Loucy (cell line): ENCODE measurements at regions not wholly inside any gene's neighbourhood (a gene's known extent, or its start where the extent isn't known, plus 50 kb on each side); places are given as distances from the start of the nearest gene placed in this dataset.

Experiments
- H2AFZ ChIP-seq: fragments of 200-600 bp; sonication (generic); 2 replicates; pipeline ENCODE4 v1.6.0; 2016; ENCODE audit warnings: antibody characterized with exemption, mild to moderate bottlenecking, low read length, moderate library complexity
- H3F3A ChIP-seq: fragments of 200-600 bp; 2 replicates; pipeline ENCODE4 v1.6.0; 2016; ENCODE audit warnings: antibody characterized with exemption, low read depth, mild to moderate bottlenecking
- H3K27me3 ChIP-seq: fragments of 200-600 bp; sonication (generic); 2 replicates; pipeline ENCODE4 v1.6.1; 2014; ENCODE audit warnings: low read length, mild to moderate bottlenecking; ENCODE audit not compliant: insufficient read depth, poor library complexity, severe bottlenecking
- H3K36me3 ChIP-seq: fragments of 200-600 bp; sonication (generic); 2 replicates; pipeline ENCODE4 v1.6.1; 2016; ENCODE audit warnings: low read length; ENCODE audit not compliant: insufficient read depth
- H3K4me1 ChIP-seq: fragments of 200-600 bp; sonication (generic); 2 replicates; pipeline ENCODE4 v1.5.1; 2014; ENCODE audit warnings: low read length, mild to moderate bottlenecking; ENCODE audit not compliant: insufficient read depth, poor library complexity, severe bottlenecking
- H3K4me2 ChIP-seq: fragments of 200-600 bp; sonication (generic); 2 replicates; pipeline ENCODE4 v1.6.0; 2014; ENCODE audit warnings: antibody characterized with exemption, low read length, low read depth, mild to moderate bottlenecking; ENCODE audit not compliant: poor library complexity, severe bottlenecking
- H3K4me3 ChIP-seq: fragments of 200-600 bp; sonication (generic); 2 replicates; pipeline ENCODE4 v1.5.1; 2014; ENCODE audit warnings: low read length, mild to moderate bottlenecking, mixed read lengths; ENCODE audit not compliant: poor library complexity, severe bottlenecking
- H3K79me2 ChIP-seq: fragments of 200-600 bp; sonication (generic); 2 replicates; pipeline ENCODE4 v1.6.1; 2014; ENCODE audit warnings: low read length; ENCODE audit not compliant: insufficient read depth
- H3K9ac ChIP-seq: fragments of 200-600 bp; sonication (generic); 2 replicates; pipeline ENCODE4 v1.6.0; 2014; ENCODE audit warnings: mild to moderate bottlenecking, low read depth, low read length, moderate library complexity; ENCODE audit not compliant: poor library complexity, severe bottlenecking
- H3K9me2 ChIP-seq: fragments of 200-600 bp; sonication (generic); replicated peaks from 2 replicates; pipeline ENCODE4 v1.6.1; 2016; ENCODE audit warnings: low read depth, low read length, mixed read lengths
- H3K9me3 ChIP-seq: fragments of 200-600 bp; sonication (generic); 2 replicates; pipeline ENCODE4 v1.6.1; 2014; ENCODE audit warnings: mild to moderate bottlenecking, antibody characterized with exemption, low read length, low read depth; ENCODE audit not compliant: insufficient read depth
- H4K20me1 ChIP-seq: fragments of 200-600 bp; sonication (generic); 2 replicates; pipeline ENCODE4 v1.6.0; 2014; ENCODE audit warnings: antibody characterized with exemption, low read length, mild to moderate bottlenecking; ENCODE audit not compliant: insufficient read depth, poor library complexity, severe bottlenecking
- EZH2phosphoT487 ChIP-seq: fragments of 200-600 bp; IDR thresholded peaks from 2 replicates; pipeline ENCODE4 v1.6.1; 2018; ENCODE audit warnings: antibody characterized with exemption, mild to moderate bottlenecking, moderate library complexity, borderline replicate concordance
- TF ChIP-seq, protein P1 (sequence below): fragments of 200-600 bp; sonication (generic); conservative IDR thresholded peaks from 2 replicates; pipeline ENCODE4 v1.5.1; 2014; ENCODE audit warnings: mild to moderate bottlenecking, antibody characterized with exemption, low read length

DNA sequence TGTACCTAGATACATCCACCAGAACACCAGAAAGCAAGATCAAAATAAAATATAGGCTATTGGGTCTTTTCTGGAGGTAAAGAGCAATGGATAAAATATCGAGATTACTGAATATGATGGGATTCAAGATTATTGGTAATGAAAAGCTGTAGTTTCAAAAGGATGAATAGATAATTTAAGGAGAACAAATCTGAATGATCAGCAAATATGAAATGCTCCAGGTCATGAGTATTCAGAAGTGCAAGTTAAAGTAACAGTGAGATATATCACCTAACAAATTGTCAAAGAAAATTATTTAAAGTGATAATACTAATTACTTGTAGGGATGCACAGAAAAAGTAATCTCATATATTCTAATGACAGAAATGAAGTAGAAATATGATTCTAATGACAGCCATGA lies 409.6 kb upstream of the MDFIC2 start:
- Histone ChIP-seq H3F3A (no peaks in the 10 kb centered on the region), H3K9me2 (no peaks in the 10 kb centered on the region), H3K79me2 (no peaks in the 10 kb centered on the region), H3K4me3 (no peak overlapping the region), H2AFZ (no peak overlapping the region), H3K4me1 (no peaks in the 10 kb centered on the region), H3K36me3 (no peaks in the 10 kb centered on the region), H3K4me2 (no peak overlapping the region), H3K27me3 (no peaks in the 10 kb centered on the region), H4K20me1 (no peaks in the 10 kb centered on the region), H3K9ac (no peak overlapping the region), H3K9me3 (no peaks in the 10 kb centered on the region)
- TF ChIP-seq EZH2phosphoT487: no peak
- TF ChIP-seq, protein P1, sequence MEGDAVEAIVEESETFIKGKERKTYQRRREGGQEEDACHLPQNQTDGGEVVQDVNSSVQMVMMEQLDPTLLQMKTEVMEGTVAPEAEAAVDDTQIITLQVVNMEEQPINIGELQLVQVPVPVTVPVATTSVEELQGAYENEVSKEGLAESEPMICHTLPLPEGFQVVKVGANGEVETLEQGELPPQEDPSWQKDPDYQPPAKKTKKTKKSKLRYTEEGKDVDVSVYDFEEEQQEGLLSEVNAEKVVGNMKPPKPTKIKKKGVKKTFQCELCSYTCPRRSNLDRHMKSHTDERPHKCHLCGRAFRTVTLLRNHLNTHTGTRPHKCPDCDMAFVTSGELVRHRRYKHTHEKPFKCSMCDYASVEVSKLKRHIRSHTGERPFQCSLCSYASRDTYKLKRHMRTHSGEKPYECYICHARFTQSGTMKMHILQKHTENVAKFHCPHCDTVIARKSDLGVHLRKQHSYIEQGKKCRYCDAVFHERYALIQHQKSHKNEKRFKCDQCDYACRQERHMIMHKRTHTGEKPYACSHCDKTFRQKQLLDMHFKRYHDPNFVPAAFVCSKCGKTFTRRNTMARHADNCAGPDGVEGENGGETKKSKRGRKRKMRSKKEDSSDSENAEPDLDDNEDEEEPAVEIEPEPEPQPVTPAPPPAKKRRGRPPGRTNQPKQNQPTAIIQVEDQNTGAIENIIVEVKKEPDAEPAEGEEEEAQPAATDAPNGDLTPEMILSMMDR: no peak

DNA sequence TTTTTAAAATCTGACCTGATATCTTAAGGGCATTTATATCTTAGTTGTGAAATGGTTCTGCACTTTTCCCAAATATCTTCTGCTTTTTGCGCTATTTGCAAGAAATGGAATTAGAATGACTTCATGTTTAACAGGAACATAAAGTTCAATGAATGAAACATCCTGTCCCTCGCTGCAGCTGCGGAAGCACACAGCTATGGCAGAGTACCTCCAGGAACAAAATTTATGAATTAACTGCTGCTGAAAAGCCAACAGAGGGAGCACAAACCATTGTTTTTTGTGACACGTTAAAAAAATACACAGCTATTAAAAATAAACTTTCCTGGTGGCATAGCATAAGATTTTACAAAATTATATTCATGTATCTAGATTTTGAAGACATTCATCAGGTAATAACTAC lies 404.4 kb upstream of the MDFIC2 start:
- no peaks in the 10 kb centered on the region for H3K9me2 ChIP-seq
- H3K9ac ChIP-seq: no peak overlapping the region
- H3K79me2 ChIP-seq: no peaks in the 10 kb centered on the region
- no peaks in the 10 kb centered on the region for H4K20me1 ChIP-seq
- TF ChIP-seq, protein P1: peak; percentile 63
- TF ChIP-seq EZH2phosphoT487: no peak
- H3K4me2 ChIP-seq: no peak overlapping the region
- H3K4me3 ChIP-seq: no peak overlapping the region
- H3F3A ChIP-seq: no peaks in the 10 kb centered on the region
- no peaks in the 10 kb centered on the region for H3K27me3 ChIP-seq
- no peaks in the 10 kb centered on the region for H3K36me3 ChIP-seq
- peaks cover 16% of the 10 kb centered on the region; the same call in 1 of the 2 replicates for H3K9me3 ChIP-seq
- no peak overlapping the region for H2AFZ ChIP-seq
- H3K4me1 ChIP-seq: no peaks in the 10 kb centered on the region

DNA sequence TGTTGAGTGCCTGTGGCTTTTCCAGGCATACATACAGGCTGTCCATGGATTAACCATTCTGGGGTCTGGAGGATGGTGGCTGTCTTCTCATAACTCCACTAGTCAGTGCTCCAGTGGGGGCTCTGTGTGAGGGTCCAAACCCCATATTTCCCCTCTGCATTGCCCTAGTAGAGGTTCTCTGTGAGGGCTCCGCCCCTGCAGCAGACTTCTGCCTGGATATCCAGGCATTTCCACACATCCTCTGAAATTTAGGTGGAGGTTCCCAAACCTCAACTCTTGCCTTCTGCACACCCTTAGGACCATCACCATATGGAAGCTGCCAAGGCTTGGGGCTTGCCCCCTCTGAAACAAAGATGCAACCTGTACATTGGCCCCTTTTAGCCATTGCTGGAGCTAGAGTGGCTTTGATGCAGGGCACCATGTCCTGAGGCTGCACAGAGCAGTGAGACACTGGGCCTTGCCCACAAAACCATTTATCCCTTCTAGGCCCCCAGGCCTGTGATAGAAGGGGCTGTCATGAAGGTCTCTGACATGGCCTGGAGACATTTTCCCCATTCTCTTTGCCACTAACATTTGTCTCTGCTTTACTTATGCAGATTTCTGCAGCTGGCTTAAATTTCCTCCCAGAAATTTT lies 400.1 kb upstream of the MDFIC2 start:
- Histone ChIP-seq H3K4me3 (no peak overlapping the region), H3K4me2 (no peak overlapping the region), H3K9me2 (no peaks in the 10 kb centered on the region), H3K36me3 (no peaks in the 10 kb centered on the region), H3K4me1 (no peaks in the 10 kb centered on the region), H3K79me2 (no peaks in the 10 kb centered on the region), H3K9ac (no peak overlapping the region), H3K9me3 (peaks cover 18% of the 10 kb centered on the region; the same call in 1 of the 2 replicates), H3K27me3 (no peaks in the 10 kb centered on the region), H2AFZ (no peak overlapping the region), H3F3A (no peaks in the 10 kb centered on the region), H4K20me1 (no peaks in the 10 kb centered on the region)
- TF ChIP-seq EZH2phosphoT487: no peak
- TF ChIP-seq, protein P1: no peak
